Stimulated activated naive CD8-positive, alpha-beta T cell treated with anti-CD3 and anti-CD28 coated beads, Interleukin-15, Interleukin-2, amounts not matched to agents 100 U/mL and 50 U/mL, for 24 hours (primary cell): ENCODE measurements at regions not wholly inside any gene's neighbourhood (a gene's known extent, or its start where the extent isn't known, plus 50 kb on each side); places are given as distances from the start of the nearest gene placed in this dataset.
"Not testable (repeated sequence)": the region's sequence is repeated elsewhere in the genome, so short reads cannot be mapped to it uniquely, and the experiment has no call there.

Source experiments
- ATAC-seq: fragments of 150-1000 bp; cut with Tn5 transposase; one replicate; pipeline ENCODE4 v1.10.0; 2021
- DNase-seq: peaks from one replicate; pipeline ENCODE4 v3.0.0; 2021

DNA sequence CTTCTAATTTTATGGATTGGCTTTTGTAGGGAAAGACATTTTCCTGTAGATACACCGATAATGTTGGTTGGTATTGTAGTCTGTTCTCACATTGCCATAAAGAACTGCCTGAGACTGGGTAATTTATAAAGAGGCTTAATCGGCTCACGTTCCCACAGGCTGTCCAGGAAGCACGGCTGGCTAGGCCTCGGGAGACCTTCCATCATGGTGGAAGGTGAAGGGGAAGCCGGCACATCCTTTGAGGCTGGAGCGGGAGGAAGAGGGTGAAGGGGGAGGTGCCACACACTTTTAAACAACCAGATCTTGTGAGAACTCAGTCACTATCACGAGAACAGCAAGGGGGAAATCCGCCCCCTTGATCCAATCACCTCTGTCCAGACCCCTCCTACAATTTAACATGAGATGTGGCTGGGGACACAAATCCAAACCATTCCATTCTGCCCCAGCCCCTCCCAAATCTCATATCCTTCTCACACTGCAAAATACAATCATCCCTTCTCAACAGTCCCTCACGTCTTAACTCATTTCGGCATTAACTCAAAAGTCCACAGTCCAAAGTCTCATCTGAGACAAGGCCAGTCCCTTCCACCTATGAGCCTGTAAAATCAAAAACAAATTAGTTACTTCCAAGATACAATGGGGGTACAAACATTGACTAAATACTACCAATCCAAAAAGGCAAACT lies 66.7 kb upstream of the EIF5 start:
- ATAC-seq: no peak

DNA sequence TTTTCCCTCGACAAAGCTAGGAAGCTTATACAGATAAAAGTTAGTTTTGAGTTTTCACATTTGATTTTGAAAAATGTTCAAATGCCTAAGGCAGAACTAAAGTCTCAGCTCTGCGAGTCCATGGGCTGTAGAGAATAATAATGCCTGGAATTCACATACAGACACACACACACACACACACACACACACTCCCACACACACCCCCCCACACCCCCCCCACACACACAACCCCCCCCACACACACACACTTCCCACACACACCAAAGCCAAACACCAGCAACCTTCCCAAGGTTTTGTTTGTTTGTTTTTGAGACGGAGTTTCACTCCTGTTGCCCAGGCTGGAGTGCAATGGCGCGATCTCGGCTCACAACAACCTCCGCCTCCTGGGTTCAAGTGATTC lies 62.8 kb upstream of the EIF5 start:
- ATAC-seq (no peak), DNase-seq (no peak)

More for the DNA sequence above, 66.7 kb upstream of the EIF5 start:
- no peak for DNase-seq

DNA sequence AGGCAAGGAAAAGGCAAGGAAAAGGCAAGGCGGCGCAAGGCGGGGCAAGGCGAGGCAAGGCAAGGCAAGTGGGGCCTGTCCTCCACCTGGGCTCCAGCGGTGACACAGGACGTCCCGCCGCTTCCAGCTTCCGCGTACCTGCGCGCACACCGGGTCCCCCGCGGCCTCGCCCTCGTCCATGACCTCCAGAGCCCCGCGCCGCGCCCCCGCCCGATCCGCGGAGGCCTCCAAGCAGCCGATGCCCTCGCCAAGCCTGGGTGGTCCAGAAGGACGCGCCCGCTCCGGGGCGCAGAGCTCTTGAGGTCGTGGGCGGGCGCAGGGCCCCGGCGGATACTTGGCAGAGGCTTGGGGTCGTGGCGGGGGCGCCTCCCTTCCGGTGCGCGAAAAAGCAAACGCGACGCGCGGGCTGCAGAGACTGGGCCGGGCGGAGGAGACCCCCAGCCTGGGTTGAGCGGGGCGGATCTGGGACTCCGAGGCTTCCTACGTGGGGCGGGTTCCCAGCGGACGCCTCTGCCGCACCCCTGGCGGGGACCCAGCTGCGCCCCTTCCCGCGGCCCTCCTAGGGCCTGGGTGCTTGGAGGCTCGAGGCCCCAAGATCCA lies 60.8 kb upstream of the EIF5 start:
- no peak for ATAC-seq
- DNase-seq: no peak

DNA sequence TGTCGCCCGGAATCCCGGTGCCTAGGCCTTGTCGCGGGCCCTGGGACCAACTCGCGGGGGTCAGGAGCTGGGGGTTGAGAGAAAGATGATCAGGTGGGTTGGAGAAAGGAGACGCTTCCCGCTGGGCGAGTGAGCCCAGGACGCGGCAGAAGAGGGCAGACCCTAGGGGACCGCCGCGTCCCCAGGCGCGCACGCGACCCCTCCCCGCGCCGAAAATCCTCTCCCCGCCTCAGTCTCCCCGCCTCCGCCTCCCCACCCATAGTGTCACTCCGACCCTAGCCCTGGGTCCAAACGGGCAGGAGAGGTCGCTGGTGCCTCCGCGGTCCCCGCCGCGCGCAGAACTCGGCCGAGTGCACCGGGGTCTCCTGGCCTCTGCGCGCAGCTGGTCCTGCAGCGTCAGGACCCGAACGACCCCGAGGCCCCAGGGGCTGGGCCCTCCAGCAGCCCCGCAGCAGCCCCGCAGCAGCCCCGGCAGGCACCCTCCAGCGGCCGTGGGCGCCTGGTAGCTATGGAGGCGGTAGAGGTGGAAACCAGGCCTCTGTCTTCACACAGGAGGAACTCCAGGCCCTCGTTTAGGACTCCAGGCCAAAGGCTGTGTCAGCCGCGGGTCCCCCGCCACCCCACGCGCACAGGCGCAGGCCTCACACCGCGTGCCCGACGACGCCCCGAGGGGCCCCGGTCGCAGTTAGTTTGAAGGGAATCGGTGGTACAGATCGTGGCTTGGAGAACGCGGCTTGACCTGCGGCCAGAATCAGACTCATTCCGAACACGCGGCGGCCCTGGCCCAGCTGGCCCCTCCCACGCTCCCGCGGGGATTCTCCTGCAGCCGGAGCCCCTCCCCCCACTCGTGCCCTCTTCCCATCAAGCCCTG lies 60.1 kb upstream of the EIF5 start:
- no peak for ATAC-seq
- DNase-seq: no peak

DNA sequence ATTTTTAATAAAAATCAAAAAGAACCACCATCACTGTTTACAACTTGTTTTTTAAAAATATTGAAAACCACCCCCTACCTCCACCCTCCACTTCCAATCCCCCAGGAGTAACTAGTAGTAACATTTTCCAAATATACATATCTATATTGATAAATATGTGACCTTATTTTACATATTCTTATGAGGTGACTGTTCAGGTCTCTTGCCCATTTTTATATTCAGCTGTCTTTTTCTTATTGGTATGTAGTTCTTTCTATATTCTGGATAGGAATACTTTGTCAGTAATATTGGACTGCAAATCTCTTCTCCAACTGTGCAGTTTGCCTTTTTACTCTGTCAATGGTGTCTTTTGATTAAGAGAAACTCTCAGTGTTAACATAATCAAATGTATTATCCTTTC lies 59.0 kb upstream of the EIF5 start:
- no peak for ATAC-seq
- no peak for DNase-seq

DNA sequence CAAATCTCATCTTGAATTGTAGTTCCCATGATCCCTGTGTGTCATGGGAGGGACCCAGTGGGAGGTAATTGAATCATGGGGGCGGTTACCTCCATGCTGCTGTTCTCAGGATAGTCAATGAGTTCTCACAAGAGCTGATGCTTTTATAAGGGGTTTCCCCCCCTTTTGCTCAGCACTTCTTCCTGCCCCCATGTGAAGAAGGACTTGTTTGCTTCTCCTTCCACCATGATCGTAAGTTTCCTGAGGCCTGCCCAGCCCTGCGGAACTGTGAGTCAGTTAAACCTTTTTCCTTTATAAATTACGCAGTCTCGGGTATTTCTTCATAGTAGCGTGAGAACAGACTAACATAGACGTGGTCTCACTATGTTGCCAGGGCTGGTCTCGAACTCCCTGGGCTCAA lies 56.1 kb upstream of the EIF5 start:
- DNase-seq (no peak), ATAC-seq (no peak)

DNA sequence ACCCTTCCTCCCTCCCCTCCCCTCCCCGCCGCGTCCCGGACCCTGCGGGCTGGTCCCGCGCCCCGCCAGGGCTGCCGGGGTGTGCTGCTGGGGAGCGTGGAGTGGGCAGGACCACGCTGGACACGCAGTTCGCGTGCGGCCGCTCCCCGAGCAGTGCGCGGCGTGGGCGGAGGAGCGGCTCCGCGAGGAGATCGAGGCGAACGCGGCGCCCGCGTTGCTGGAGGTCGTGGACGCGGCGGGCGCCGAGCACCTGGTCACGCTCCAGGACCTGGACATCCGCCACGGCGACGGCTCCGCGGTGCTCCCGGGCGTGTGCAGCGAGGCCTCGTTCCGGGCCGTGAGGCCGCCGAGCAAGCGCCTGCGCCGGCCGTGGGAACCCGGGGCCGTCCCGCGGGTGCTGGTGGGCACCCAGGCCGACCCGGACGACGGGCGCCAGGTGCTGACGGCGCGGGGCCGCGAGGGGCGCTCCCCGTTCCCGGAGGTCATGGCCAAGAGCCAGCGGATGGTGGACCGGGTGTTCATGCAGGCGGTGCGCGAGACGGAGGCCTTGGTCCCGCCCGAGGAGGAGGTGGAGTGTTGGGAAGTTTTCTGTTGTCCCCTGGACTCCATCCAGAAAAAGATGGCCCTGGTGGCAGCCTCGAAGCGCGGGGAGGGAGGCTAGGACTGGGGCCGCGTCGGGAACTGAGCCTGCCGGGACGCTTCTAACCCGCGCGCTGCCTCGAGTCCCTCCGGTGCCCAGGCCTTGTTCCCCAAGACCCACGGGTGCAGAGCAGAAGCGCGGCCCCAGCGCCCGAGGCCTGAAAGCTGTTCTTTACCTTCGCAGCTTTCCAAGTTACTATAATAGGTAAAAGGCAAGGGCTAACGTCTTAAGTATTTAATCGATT lies 54.7 kb upstream of the EIF5 start:
- no peak for ATAC-seq
- no peak for DNase-seq

DNA sequence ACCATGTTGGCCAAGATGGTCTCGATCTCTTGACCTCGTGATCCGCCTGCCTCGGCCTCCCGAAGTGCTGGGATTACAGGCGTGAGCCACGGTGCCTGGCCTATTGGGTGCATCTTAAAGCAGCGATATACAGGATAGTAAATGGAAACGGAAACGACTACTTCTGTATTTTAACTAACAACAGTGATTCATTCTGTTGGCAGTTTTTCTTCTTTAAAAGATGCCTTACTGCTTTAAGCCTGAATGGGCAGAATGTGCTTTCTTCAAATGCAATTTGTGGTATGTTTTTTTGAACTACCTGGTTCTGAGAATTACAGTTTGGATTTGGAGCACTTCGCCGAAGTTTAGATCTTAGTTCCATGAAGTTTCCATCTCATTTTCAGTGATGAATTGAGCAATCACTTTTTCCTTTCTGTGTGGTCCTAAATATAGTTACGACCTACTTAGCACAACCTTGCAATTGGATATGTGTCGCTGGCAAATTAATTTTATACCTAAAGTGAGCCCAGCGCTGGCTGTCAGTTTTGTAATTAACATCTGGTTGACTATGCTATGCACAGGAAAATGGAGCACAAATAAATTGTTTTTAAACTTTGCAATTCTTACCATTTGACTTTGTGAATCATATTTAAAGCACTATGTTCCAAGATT lies 53.6 kb upstream of the EIF5 start:
- ATAC-seq: no peak
- no peak for DNase-seq

DNA sequence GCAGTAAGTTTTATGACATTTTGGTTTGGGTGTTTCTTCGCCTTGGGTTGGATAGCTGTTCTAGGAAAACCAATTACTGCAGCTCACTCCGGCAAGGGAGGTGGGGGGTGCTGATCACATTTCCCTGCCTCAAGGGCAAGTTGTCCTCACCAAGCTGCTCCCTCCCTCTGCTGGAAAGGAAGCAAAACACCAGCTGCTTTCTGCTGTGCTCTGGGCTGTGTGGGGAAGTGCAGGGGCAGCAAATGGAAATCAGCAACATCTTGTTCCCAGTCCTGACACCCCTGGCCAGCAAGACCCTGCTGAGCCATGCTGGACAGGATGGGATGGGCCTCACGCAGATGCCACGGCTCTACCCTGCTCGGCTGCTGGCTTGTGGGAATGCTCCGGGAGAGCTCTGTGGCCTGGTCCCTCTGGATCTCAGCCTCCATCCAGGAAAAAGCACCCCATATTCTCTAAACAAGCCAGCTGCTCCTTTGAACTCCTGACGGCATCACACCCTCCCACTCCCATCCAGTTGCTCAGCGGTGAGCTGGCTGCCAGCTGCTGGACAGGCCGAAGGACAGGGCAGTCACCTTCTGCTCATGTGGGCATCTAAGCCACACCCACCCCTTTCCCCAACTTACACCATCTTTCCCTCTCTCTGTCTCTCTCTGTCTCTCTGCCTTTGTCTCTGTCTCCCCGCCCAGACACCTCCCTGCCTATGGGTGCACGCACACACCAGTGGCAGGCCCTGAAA lies 52.4 kb upstream of the EIF5 start:
- DNase-seq (no peak), ATAC-seq (no peak)

DNA sequence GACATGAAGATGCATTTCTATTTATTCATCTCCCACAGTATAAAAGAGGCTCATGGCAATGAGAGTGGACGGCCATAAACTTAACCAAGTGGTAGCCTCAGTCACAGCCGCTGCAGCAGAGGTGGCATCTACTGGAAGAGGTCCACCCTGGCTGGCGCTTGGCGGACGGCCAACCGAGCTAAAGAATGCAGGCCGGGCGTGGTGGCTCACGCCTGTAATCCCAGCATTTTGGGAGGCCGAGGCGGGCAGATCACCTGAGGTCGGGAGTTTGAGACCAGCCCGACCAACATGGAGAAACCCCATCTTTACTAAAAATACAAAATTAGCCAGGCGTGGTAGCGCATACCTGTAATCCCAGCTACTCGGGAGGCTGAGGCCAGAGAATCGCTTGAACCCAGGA lies 51.7 kb upstream of the EIF5 start:
- ATAC-seq: not testable (repeated sequence)

DNA sequence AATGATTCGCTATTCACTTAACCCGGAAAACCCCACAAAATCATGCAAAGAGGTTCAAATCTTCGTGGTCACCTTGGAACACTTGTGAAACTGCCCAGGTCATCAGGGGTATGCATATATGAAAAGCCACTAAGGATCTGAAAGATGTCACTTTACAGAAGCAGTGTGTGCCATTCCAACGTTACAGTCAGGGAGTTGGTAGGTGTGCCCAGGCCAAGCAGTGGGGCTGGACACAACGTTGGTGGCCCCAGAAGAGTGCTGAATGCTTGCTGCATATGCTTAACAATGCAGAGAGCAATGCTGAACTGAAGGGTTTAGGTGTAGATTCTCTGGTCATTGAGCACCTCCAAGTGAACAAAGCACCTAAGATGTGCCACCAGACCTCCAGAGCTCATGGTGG lies 51.1 kb upstream of the EIF5 start:
- ATAC-seq (no peak), DNase-seq (no peak)

More for the DNA sequence above, 51.7 kb upstream of the EIF5 start:
- DNase-seq: not testable (repeated sequence)

DNA sequence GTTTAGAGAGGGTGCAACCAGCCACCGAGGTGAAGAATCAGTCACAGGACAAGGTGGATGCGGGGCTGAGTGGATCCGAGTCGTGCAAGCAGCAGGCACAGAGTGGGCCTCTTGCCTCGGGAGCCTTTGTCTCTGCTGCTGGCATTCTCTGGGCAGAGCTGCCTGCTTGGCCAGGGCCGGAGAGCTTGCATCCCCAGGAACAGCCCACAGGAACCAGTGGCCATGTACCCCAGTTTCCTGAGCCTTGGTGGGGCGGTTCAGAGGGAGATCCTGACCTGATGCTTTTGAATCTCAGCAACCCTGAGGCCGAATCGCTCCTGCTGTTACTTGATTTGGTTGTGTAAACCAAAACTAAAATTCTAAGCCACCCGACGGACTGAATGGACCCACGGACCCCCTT lies 50.1 kb upstream of the EIF5 start:
- no peak for DNase-seq

More for the DNA sequence above, 50.1 kb upstream of the EIF5 start:
- no peak for ATAC-seq
